WERI-Rb-1 (cell line): ENCODE measurements at regions not wholly inside any gene's neighbourhood (a gene's known extent, or its start where the extent isn't known, plus 50 kb on each side); places are given as distances from the start of the nearest gene placed in this dataset.

Experiments used
- DNase-seq: peaks from one replicate; pipeline ENCODE4 v3.0.0-alpha.2; 2020
- H3K27ac ChIP-seq: fragments of 250-450 bp; sonication (Bioruptor Pico); 2 replicates; pipeline ENCODE4 v1.5.1; 2020; ENCODE audit warnings: mild to moderate bottlenecking, moderate library complexity
- H3K27me3 ChIP-seq: fragments of 250-450 bp; sonication (Bioruptor Pico); 2 replicates; pipeline ENCODE4 v1.5.1; 2021; ENCODE audit warnings: mild to moderate bottlenecking, low read depth, moderate library complexity; ENCODE audit not compliant: insufficient read depth, severe bottlenecking
- H3K36me3 ChIP-seq: fragments of 250-450 bp; sonication (Bioruptor Pico); 2 replicates; pipeline ENCODE4 v1.5.1; 2020; ENCODE audit warnings: mild to moderate bottlenecking, moderate library complexity
- H3K4me3 ChIP-seq: 2 replicates; pipeline ENCODE4 v1.5.1; 2011; ENCODE audit warnings: low read depth, mild to moderate bottlenecking, control low read depth, low read length
- H3K9me3 ChIP-seq: fragments of 250-450 bp; sonication (Bioruptor Pico); 2 replicates; pipeline ENCODE4 v1.5.1; 2021; ENCODE audit warnings: mild to moderate bottlenecking, moderate library complexity; ENCODE audit not compliant: severe bottlenecking
- CTCF ChIP-seq: IDR thresholded peaks from 2 replicates; pipeline ENCODE4 v1.5.1; 2011; ENCODE audit warnings: low read depth, mild to moderate bottlenecking, control low read depth, inconsistent platforms, low read length

GRCh38 chr4:159719531-159719930, 616.7 kb downstream of the RAPGEF2 start:
- no peak overlapping the region for H3K4me3 ChIP-seq
- no peak overlapping the region for H3K27ac ChIP-seq
- TF ChIP-seq CTCF: no peak
- no peaks in the 10 kb centered on the region for H3K9me3 ChIP-seq
- no peaks in the 10 kb centered on the region for H3K36me3 ChIP-seq
- DNase-seq: no peak
- no peaks in the 10 kb centered on the region for H3K27me3 ChIP-seq

- TF ChIP-seq CTCF: no peak
- H3K4me3 ChIP-seq: no peak overlapping the region
- H3K27me3 ChIP-seq: no peaks in the 10 kb centered on the region
- H3K27ac ChIP-seq: no peak overlapping the region
- H3K9me3 ChIP-seq: no peaks in the 10 kb centered on the region
- DNase-seq: no peak
- no peaks in the 10 kb centered on the region for H3K36me3 ChIP-seq
Measured at GRCh38 chr4:159722052-159722451, 619.2 kb downstream of the RAPGEF2 start.

GRCh38 chr4:159722918-159723317, 620.0 kb downstream of the RAPGEF2 start:
- Histone ChIP-seq H3K9me3 (no peaks in the 10 kb centered on the region), H3K36me3 (no peaks in the 10 kb centered on the region), H3K27ac (no peak overlapping the region), H3K27me3 (no peaks in the 10 kb centered on the region), H3K4me3 (no peak overlapping the region)
- DNase-seq: no peak
- TF ChIP-seq CTCF: no peak

GRCh38 chr4:159723341-159724048, 620.6 kb downstream of the RAPGEF2 start:
- H3K27me3 ChIP-seq: no peaks in the 10 kb centered on the region
- H3K4me3 ChIP-seq: no peak overlapping the region
- H3K27ac ChIP-seq: no peak overlapping the region
- H3K36me3 ChIP-seq: no peaks in the 10 kb centered on the region
- no peak for DNase-seq
- H3K9me3 ChIP-seq: no peaks in the 10 kb centered on the region
- TF ChIP-seq CTCF: no peak

GRCh38 chr4:159725571-159725970, 622.7 kb downstream of the RAPGEF2 start:
- no peak for TF ChIP-seq CTCF
- Histone ChIP-seq H3K27me3 (no peaks in the 10 kb centered on the region), H3K36me3 (no peaks in the 10 kb centered on the region), H3K27ac (no peak overlapping the region), H3K4me3 (no peak overlapping the region), H3K9me3 (no peaks in the 10 kb centered on the region)
- no peak for DNase-seq
